ENCODE measurements at regions not wholly inside any gene's neighbourhood (a gene's known extent, or its start where the extent isn't known, plus 50 kb on each side); places are given as distances from the start of the nearest gene placed in this dataset.
"Not testable (repeated sequence)": the region's sequence is repeated elsewhere in the genome, so short reads cannot be mapped to it uniquely, and the experiment has no call there.

GRCh38 chr16:66087308-66087707 lies 279.2 kb upstream of the CDH5 start:
- peaks cover 0 to 6% (median 0%) of the 10 kb centered on the region in 11 experiments; a peak in 4 of 22 replicates for H3K9me3 ChIP-seq (replicated peaks in 1 of 11)
- H4K20me1 ChIP-seq = no peaks in the 10 kb centered on the region
- TF ChIP-seq Cebpa-rat (IDR thresholded peaks at IDR 0.05) = no peak

DNA sequence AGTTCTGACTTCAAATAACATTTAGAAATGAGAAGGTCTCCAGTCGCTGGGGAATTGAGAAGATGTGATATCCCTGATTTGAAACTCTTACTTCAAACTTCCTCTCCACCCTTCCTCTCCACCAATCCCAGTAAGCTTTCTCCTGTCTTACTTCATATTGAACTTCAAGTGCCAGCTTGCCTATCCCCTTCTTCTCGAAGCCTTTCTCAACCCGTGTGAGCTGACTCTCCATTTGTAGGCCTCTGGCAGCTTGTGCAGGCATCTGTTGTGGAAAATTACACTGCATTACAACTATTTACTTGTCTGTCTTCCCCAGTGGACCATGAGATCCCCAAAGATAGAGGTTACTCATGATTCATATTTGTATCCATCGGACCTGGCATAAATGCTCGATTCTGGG lies 280.8 kb upstream of the CDH5 start:
- H3K4me2 ChIP-seq = no peak overlapping the region
- H3K27me3 ChIP-seq = no peaks in the 10 kb centered on the region
- no peak overlapping the region for H3K4me3 ChIP-seq
- H3K9me3 ChIP-seq (replicated peaks in 1 of 11) = peaks cover 0 to 6% (median 0%) of the 10 kb centered on the region in 11 experiments; a peak in 4 of 22 replicates
- no peak overlapping the region for H3K27ac ChIP-seq
- no peak overlapping the region for H3K9ac ChIP-seq
- no peaks in the 10 kb centered on the region for H4K20me1 ChIP-seq
- H3K36me3 ChIP-seq = no peaks in the 10 kb centered on the region
- peaks cover 0 to 17% (median 13%) of the 10 kb centered on the region in 10 experiments; a peak in 13 of 20 replicates for H3K4me1 ChIP-seq
- TF ChIP-seq Cebpa-rat (IDR thresholded peaks at IDR 0.05) = no peak

More at GRCh38 chr16:66087308-66087707, 279.2 kb upstream of the CDH5 start:
- no peak overlapping the region for H3K4me3 ChIP-seq
- no peak overlapping the region for H3K27ac ChIP-seq
- H3K9ac ChIP-seq = no peak overlapping the region
- no peaks in the 10 kb centered on the region for H3K27me3 ChIP-seq
- H3K4me1 ChIP-seq = peaks cover 0 to 34% (median 29%) of the 10 kb centered on the region in 10 experiments; a peak in 16 of 20 replicates
- H3K4me2 ChIP-seq = no peak overlapping the region
- H3K36me3 ChIP-seq = no peaks in the 10 kb centered on the region

DNA sequence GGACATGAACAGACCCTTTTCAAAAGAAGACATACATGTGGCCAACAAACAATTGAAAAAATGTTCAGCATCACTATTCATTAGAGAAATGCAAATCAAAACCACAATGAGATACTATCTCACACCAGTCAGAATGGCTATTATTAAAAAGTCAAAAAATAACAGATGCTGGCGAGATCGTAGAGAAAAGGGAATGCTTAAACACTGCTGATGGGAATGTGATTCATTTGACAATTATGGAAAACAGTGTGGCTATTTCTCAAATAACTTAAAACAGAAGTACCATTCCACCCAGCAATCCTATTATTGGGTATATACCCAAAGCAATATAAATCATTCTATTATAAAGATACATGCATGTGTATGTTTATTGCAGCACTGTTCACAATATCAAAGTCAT lies 281.8 kb upstream of the CDH5 start:
- H3K27ac ChIP-seq; H3K4me3 ChIP-seq; H4K20me1 ChIP-seq; H3K9me3 ChIP-seq (replicated peaks in 1 of 11); H3K4me2 ChIP-seq; H3K36me3 ChIP-seq; H3K27me3 ChIP-seq; H3K9ac ChIP-seq: not testable (repeated sequence)
- peaks cover 0 to 12% (median 11%) of the 10 kb centered on the region in 10 experiments; a peak in 11 of 20 replicates for H3K4me1 ChIP-seq

DNA sequence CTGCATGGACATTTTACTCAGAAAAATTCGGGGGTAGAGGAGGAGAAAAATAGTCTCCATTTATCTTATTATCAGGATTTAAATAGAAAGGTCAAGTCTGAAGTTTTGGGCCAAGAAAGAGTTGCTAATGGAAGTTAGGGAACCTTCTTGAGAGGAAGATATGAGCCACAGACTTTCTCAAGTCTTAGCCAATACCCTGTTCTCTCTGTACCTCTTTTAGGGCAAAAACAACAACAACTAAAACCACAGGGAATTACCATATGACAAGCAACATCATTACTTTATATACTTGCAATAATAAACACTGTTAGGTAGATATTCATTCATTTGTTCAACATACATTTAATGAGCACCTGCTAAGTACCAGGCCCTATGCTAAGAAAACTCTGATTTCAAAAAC lies 282.2 kb upstream of the CDH5 start:
- no peak overlapping the region for H3K4me3 ChIP-seq
- no peak for TF ChIP-seq Cebpa-rat (IDR thresholded peaks at IDR 0.05)
- H3K9me3 ChIP-seq (replicated peaks in 1 of 11) = peaks cover 0 to 6% (median 0%) of the 10 kb centered on the region in 11 experiments; a peak in 4 of 22 replicates
- H3K4me2 ChIP-seq = peak overlapping the region in 3 of 11 experiments; percentile 9 to 14 (median 11); a peak in 3 of 22 replicates
- no peaks in the 10 kb centered on the region for H3K36me3 ChIP-seq
- no peak overlapping the region for H3K27ac ChIP-seq
- H3K4me1 ChIP-seq = peaks cover 0 to 12% (median 11%) of the 10 kb centered on the region in 10 experiments; a peak in 11 of 20 replicates
- H3K27me3 ChIP-seq = no peaks in the 10 kb centered on the region
- no peak overlapping the region for H3K9ac ChIP-seq
- no peaks in the 10 kb centered on the region for H4K20me1 ChIP-seq

DNA sequence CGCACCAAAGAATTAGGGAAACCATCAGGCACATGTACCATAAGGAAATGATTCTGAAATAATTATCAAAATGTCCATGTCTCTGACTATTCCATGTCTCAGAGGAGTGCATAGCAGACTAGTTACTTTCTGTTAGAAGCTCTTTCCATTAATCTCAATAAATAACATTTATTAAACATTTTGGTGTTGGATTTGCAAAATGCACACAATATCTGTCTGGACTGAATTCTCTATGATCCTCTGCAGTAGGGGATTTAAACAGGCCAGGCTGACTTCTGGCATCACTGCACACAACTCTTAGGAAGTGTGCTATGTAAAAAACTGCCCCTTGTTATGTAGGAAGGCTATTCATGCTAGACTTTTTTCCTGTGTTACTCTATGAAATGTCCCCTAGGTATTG lies 283.3 kb upstream of the CDH5 start:
- Histone ChIP-seq H3K4me2 (peak overlapping the region in 5 of 11 experiments; percentile 10 to 35 (median 31); a peak in 7 of 22 replicates), H3K27me3 (no peaks in the 10 kb centered on the region), H3K9me3 (replicated peaks in 1 of 11) (peaks cover 0 to 6% (median 0%) of the 10 kb centered on the region in 11 experiments; a peak in 4 of 22 replicates), H3K4me3 (no peak overlapping the region), H3K36me3 (no peaks in the 10 kb centered on the region), H4K20me1 (no peaks in the 10 kb centered on the region), H3K27ac (no peak overlapping the region), H3K4me1 (peaks cover 0 to 12% (median 11%) of the 10 kb centered on the region in 10 experiments; a peak in 11 of 20 replicates), H3K9ac (no peak overlapping the region)
- no peak for TF ChIP-seq Cebpa-rat (IDR thresholded peaks at IDR 0.05)

DNA sequence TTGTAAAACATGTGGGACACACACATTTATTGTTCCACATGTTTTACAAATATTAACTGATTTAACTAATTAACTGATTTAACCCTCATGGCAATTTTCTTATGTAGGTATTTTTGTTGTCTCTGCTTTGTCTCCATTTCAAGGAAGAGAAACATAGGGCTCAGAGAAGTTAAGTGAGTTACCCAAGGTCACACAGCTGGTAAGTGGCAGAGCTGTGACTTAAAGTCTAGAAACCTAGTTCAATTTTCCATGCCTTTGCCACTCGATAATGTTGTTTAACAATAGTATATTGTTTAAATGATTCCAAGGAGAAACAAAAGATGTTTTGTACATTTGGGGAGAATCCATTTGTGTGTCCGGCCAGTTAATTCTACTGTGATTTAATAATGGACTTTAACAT lies 284.1 kb upstream of the CDH5 start:
- no peak overlapping the region for H3K4me3 ChIP-seq
- H3K36me3 ChIP-seq = no peaks in the 10 kb centered on the region
- no peak for TF ChIP-seq Cebpa-rat (IDR thresholded peaks at IDR 0.05)
- H4K20me1 ChIP-seq = no peaks in the 10 kb centered on the region
- no peaks in the 10 kb centered on the region for H3K27me3 ChIP-seq
- no peak overlapping the region for H3K4me2 ChIP-seq
- H3K9me3 ChIP-seq (replicated peaks in 1 of 11) = peaks cover 0 to 6% (median 0%) of the 10 kb centered on the region in 11 experiments; a peak in 4 of 22 replicates
- no peak overlapping the region for H3K27ac ChIP-seq
- H3K4me1 ChIP-seq = peaks cover 0 to 12% (median 11%) of the 10 kb centered on the region in 10 experiments; a peak in 11 of 20 replicates
- H3K9ac ChIP-seq = no peak overlapping the region

DNA sequence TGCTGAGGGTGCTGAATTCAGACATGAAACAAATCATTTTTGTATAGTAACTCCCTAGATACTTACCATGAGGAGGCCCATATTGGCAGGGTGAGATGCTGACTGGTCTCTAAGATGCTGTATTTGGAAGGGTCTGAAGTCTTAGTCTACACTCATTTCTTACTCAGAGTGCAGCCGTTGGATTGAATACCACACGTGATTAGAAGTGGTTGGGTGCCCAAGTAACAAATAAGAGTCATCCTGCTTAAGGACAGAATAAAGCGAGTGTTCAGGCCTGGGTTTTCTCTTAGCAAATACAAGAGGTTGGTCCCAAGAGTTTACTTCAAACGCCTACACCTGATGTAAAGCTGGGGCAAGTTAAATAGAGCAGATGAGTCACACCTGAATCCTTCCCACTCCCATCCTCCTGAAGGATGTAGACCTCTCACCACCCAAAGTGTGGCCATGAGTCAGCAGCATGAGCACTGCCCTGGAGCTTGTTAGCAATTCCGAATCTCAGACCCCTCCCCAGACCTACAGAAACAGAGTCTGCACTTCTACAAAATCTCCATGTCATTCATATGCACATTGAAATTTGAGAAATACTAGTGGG lies 284.6 kb upstream of the CDH5 start:
- H3K4me1 ChIP-seq = peaks cover 0 to 12% (median 11%) of the 10 kb centered on the region in 10 experiments; a peak in 11 of 20 replicates
- H3K9ac ChIP-seq = no peak overlapping the region
- H3K27ac ChIP-seq = no peak overlapping the region
- no peaks in the 10 kb centered on the region for H4K20me1 ChIP-seq
- TF ChIP-seq Cebpa-rat (IDR thresholded peaks at IDR 0.05) = no peak
- H3K9me3 ChIP-seq (replicated peaks in 1 of 11) = peaks cover 0 to 6% (median 0%) of the 10 kb centered on the region in 11 experiments; a peak in 5 of 22 replicates
- no peaks in the 10 kb centered on the region for H3K36me3 ChIP-seq
- H3K4me3 ChIP-seq = no peak overlapping the region
- H3K4me2 ChIP-seq = no peak overlapping the region
- H3K27me3 ChIP-seq = no peaks in the 10 kb centered on the region

DNA sequence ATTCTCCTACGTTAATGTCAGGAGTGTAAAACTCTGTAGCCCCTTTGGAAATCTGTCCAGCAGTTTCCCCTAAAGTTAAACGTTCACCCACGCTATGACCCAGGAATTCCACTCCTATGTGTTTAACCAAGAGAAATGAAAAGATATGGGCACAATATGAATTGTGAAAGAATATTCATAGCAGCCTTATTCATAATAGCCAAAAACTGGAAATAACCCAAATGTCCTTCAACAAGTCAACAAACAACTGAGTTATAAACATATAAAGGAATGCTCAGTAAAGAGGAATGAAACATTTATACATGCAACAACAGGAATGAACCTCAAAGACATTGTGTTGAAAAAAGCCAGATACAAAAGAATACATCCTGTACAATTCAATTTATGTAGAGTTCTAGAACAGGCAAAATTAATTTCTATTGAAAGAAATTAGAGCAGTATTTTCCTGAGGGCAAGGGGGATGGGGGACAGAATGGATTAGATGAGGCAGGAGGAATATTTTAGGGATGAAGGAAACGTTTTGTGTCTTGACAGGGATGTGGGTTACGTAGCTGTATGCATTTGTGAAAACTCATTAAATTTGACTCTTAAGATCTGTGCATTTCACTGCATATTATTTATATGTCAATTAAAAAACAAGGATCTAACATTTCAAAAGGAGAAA lies 286.7 kb upstream of the CDH5 start:
- H3K9me3 ChIP-seq (replicated peaks in 1 of 11) = peaks cover 0 to 1% (median 0%) of the 10 kb centered on the region in 11 experiments; a peak in 2 of 22 replicates
- H4K20me1 ChIP-seq = no peaks in the 10 kb centered on the region
- no peak overlapping the region for H3K27ac ChIP-seq
- peaks cover 0 to 12% (median 11%) of the 10 kb centered on the region in 10 experiments; a peak in 11 of 20 replicates for H3K4me1 ChIP-seq
- H3K9ac ChIP-seq = no peak overlapping the region
- no peak overlapping the region for H3K4me3 ChIP-seq
- no peak overlapping the region for H3K4me2 ChIP-seq
- no peaks in the 10 kb centered on the region for H3K36me3 ChIP-seq
- no peaks in the 10 kb centered on the region for H3K27me3 ChIP-seq
- no peak for TF ChIP-seq Cebpa-rat (IDR thresholded peaks at IDR 0.05)

DNA sequence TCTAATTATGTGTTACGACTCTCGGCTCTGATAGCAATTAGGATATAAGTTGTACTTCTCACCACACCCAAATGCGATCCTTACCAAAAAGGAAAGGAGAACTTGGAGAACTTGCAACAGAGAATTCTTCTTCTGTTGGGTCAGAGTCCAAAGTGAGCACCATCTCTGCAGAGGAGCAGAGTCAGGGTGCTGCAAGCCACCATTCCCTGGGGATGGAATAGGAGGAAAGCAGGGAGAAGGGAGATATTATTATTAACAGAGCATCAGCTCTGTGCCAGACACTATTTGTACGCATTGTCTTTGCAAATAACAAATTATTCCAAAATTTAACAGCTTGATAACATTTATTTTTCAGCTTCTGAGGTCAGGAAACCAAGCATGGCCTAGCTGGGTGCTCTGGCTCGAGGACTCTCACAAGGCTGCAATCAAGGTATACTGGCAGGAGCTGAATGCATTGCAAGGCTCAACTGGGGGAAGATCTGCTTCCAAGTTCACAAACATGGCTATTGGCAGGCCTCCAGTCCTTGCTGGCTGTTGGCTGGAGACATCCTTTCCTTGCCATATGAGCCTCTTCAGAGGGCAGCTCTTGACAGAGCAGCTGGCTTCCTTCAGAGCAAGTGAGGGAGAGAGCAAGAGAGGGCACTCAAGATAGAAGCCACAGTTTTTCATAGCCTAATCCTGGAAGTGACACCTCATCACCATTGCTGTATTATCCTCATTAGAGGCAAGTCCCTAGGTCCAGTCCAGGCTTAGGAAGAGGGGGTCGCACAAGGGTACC lies 296.2 kb upstream of the CDH5 start:
- H3K4me3 ChIP-seq = no peak overlapping the region
- H3K36me3 ChIP-seq = no peaks in the 10 kb centered on the region
- H3K9me3 ChIP-seq (replicated peaks in 1 of 11) = peaks cover 0 to 32% (median 11%) of the 10 kb centered on the region in 11 experiments; a peak in 13 of 22 replicates
- no peaks in the 10 kb centered on the region for H3K4me1 ChIP-seq
- no peaks in the 10 kb centered on the region for H4K20me1 ChIP-seq
- no peaks in the 10 kb centered on the region for H3K27me3 ChIP-seq
- no peak overlapping the region for H3K27ac ChIP-seq
- TF ChIP-seq Cebpa-rat (IDR thresholded peaks at IDR 0.05) = no peak
- no peak overlapping the region for H3K4me2 ChIP-seq
- H3K9ac ChIP-seq = no peak overlapping the region

Data from BLaER1 treated with 17β-estradiol and CSF1 and Interleukin-3, amounts not matched to agents 10 nM and 100 nM (cell line).